Astrocyte (in vitro differentiated cells and primary cell): ENCODE measurements at regions not wholly inside any gene's neighbourhood (a gene's known extent, or its start where the extent isn't known, plus 50 kb on each side); places are given as distances from the start of the nearest gene placed in this dataset.

ENCODE experiments used
- DNase-seq: peaks from one replicate; pipeline ENCODE4 v3.0.0-alpha.2; 2010; ENCODE audit warnings: low read depth
- FAIRE-seq: peaks from 2 replicates; lab custom pipeline; 2011; peaks lifted over from hg19 to GRCh38; lab: Jason Lieb, UNC
- H2AFZ ChIP-seq: 2 replicates; pipeline ENCODE4 v1.6.0; 2012; ENCODE audit warnings: low read depth, low read length, inconsistent platforms
- H3K27ac ChIP-seq: 2 replicates; pipeline ENCODE4 v1.5.1; 2011; ENCODE audit warnings: low read depth, low read length, inconsistent platforms
- H3K27me3 ChIP-seq: 2 replicates; pipeline ENCODE4 v1.6.0; 2011; ENCODE audit warnings: low read length, inconsistent platforms; ENCODE audit not compliant: insufficient read depth
- H3K36me3 ChIP-seq: 2 replicates; pipeline ENCODE4 v1.5.1; 2011; ENCODE audit warnings: low read length, inconsistent platforms; ENCODE audit not compliant: insufficient read depth
- H3K4me1 ChIP-seq: 2 replicates; pipeline ENCODE4 v1.5.1; 2011; ENCODE audit warnings: low read length, inconsistent platforms; ENCODE audit not compliant: insufficient read depth
- H3K4me2 ChIP-seq: 2 replicates; pipeline ENCODE4 v1.6.0; 2012; ENCODE audit warnings: low read length, inconsistent platforms
- H3K4me3 ChIP-seq: 2 replicates; pipeline ENCODE4 v1.5.1; 2011; ENCODE audit warnings: low read depth, mild to moderate bottlenecking, low read length, inconsistent platforms; ENCODE audit not compliant: insufficient read depth
- H3K79me2 ChIP-seq: 2 replicates; pipeline ENCODE4 v1.6.0; 2012; ENCODE audit warnings: mild to moderate bottlenecking, low read length, inconsistent platforms; ENCODE audit not compliant: insufficient read depth
- H3K9ac ChIP-seq: 2 replicates; pipeline ENCODE4 v1.6.0; 2012; ENCODE audit warnings: mild to moderate bottlenecking, low read length, inconsistent platforms
- H3K9me3 ChIP-seq: 2 replicates; pipeline ENCODE4 v1.5.1; 2012; ENCODE audit warnings: low read depth, mild to moderate bottlenecking, low read length, inconsistent platforms; ENCODE audit not compliant: insufficient read depth
- H4K20me1 ChIP-seq: 2 replicates; pipeline ENCODE4 v1.6.0; 2012; ENCODE audit warnings: low read length, inconsistent platforms; ENCODE audit not compliant: insufficient read depth
- H3K27ac Mint-ChIP-seq: one replicate; pipeline ENCODE4 v1.8.0; 2021; ENCODE audit warnings: mild to moderate bottlenecking, mixed read lengths; ENCODE audit not compliant: unreplicated experiment
- H3K27me3 Mint-ChIP-seq: one replicate; pipeline ENCODE4 v1.8.0; 2021; ENCODE audit warnings: low read depth, mixed read lengths; ENCODE audit not compliant: unreplicated experiment
- H3K36me3 Mint-ChIP-seq: one replicate; pipeline ENCODE4 v1.8.0; 2021; ENCODE audit warnings: low read depth, mixed read lengths; ENCODE audit not compliant: unreplicated experiment
- H3K4me1 Mint-ChIP-seq: one replicate; pipeline ENCODE4 v1.8.0; 2021; ENCODE audit warnings: low read depth, mixed read lengths; ENCODE audit not compliant: unreplicated experiment
- H3K4me3 Mint-ChIP-seq: one replicate; pipeline ENCODE4 v1.8.0; 2021; ENCODE audit warnings: mild to moderate bottlenecking, moderate library complexity, mixed read lengths; ENCODE audit not compliant: unreplicated experiment
- H3K9me3 Mint-ChIP-seq: one replicate; pipeline ENCODE4 v1.8.0; 2021; ENCODE audit warnings: mild to moderate bottlenecking, mixed read lengths; ENCODE audit not compliant: unreplicated experiment
- EZH2 ChIP-seq: IDR thresholded peaks from 2 replicates; pipeline ENCODE4 v1.6.1; 2012; ENCODE audit warnings: mild to moderate bottlenecking, low read length, inconsistent platforms; ENCODE audit not compliant: insufficient read depth
- TF ChIP-seq, protein P1 (sequence below): IDR thresholded peaks from 2 replicates; pipeline ENCODE4 v1.5.1; 2011; ENCODE audit warnings: low read depth, mild to moderate bottlenecking, inconsistent platforms, low read length, moderate library complexity; ENCODE audit not compliant: insufficient read depth

DNA sequence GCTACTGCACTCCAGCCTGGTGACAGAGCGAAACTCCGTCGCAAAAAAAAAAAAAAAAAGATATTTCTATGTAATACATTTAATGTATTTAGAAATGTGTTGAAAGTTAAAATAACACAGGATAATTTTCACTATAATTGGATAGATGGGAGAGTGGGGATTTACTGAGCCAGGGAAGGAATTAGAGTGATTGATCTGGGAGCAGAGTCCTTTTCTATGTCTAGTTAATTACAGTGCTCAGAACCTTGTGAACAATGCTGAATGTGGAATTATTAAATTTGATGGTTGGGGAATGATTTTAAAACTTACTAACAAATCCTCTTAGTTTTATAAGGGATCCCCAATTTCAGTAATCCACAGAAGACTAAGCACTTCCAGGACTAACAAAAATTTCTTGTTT is 239.7 kb downstream of the CSNK1G3 start:
- Mint-ChIP-seq H3K9me3 (no peaks in the 10 kb centered on the region), H3K4me1 (peaks cover 33% of the 10 kb centered on the region), H3K27ac (peak overlapping the region; percentile 96), H3K36me3 (no peaks in the 10 kb centered on the region), H3K4me3 (no peak overlapping the region), H3K27me3 (no peaks in the 10 kb centered on the region)
- H3K4me1 ChIP-seq, result peaks cover 36% of the 10 kb centered on the region
- H3K9ac ChIP-seq, result no peak overlapping the region
- no peaks in the 10 kb centered on the region for H3K36me3 ChIP-seq
- FAIRE-seq, result no peak
- H3K27ac ChIP-seq, result peak overlapping the region; percentile 89
- TF ChIP-seq, protein P1, sequence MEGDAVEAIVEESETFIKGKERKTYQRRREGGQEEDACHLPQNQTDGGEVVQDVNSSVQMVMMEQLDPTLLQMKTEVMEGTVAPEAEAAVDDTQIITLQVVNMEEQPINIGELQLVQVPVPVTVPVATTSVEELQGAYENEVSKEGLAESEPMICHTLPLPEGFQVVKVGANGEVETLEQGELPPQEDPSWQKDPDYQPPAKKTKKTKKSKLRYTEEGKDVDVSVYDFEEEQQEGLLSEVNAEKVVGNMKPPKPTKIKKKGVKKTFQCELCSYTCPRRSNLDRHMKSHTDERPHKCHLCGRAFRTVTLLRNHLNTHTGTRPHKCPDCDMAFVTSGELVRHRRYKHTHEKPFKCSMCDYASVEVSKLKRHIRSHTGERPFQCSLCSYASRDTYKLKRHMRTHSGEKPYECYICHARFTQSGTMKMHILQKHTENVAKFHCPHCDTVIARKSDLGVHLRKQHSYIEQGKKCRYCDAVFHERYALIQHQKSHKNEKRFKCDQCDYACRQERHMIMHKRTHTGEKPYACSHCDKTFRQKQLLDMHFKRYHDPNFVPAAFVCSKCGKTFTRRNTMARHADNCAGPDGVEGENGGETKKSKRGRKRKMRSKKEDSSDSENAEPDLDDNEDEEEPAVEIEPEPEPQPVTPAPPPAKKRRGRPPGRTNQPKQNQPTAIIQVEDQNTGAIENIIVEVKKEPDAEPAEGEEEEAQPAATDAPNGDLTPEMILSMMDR, result no peak
- no peak for TF ChIP-seq EZH2
- no peaks in the 10 kb centered on the region for H3K79me2 ChIP-seq
- no peak overlapping the region for H3K4me3 ChIP-seq
- H4K20me1 ChIP-seq, result no peaks in the 10 kb centered on the region
- DNase-seq, result no peak
- H2AFZ ChIP-seq, result no peak overlapping the region
- H3K4me2 ChIP-seq, result no peak overlapping the region
- H3K9me3 ChIP-seq, result no peaks in the 10 kb centered on the region
- no peaks in the 10 kb centered on the region for H3K27me3 ChIP-seq

GRCh38 chr5:123748239-123748638 is 236.3 kb downstream of the CSNK1G3 start:
- no peaks in the 10 kb centered on the region for H3K9me3 Mint-ChIP-seq
- TF ChIP-seq, protein P1, result no peak
- TF ChIP-seq EZH2, result no peak
- no peak overlapping the region for H2AFZ ChIP-seq
- H3K4me2 ChIP-seq, result no peak overlapping the region
- H3K9ac ChIP-seq, result no peak overlapping the region
- peaks cover 10% of the 10 kb centered on the region for H3K4me1 ChIP-seq
- no peaks in the 10 kb centered on the region for H3K36me3 Mint-ChIP-seq
- no peaks in the 10 kb centered on the region for H3K27me3 Mint-ChIP-seq
- no peaks in the 10 kb centered on the region for H3K36me3 ChIP-seq
- no peak overlapping the region for H3K27ac Mint-ChIP-seq
- H3K27ac ChIP-seq, result no peak overlapping the region
- peaks cover 10% of the 10 kb centered on the region for H3K4me1 Mint-ChIP-seq
- no peak overlapping the region for H3K4me3 ChIP-seq
- DNase-seq (no peak), FAIRE-seq (no peak)
- H3K79me2 ChIP-seq, result no peaks in the 10 kb centered on the region
- H4K20me1 ChIP-seq, result no peaks in the 10 kb centered on the region
- H3K9me3 ChIP-seq, result no peaks in the 10 kb centered on the region
- H3K4me3 Mint-ChIP-seq, result no peak overlapping the region
- no peaks in the 10 kb centered on the region for H3K27me3 ChIP-seq

GRCh38 chr5:123746683-123747360 is 234.8 kb downstream of the CSNK1G3 start:
- Histone ChIP-seq H3K36me3 (no peaks in the 10 kb centered on the region), H3K27me3 (no peaks in the 10 kb centered on the region), H4K20me1 (no peaks in the 10 kb centered on the region), H3K4me2 (peak overlapping the region; percentile 7), H3K9ac (no peak overlapping the region), H3K79me2 (no peaks in the 10 kb centered on the region), H2AFZ (peak overlapping the region; percentile 30), H3K4me3 (no peak overlapping the region), H3K4me1 (no peaks in the 10 kb centered on the region), H3K27ac (no peak overlapping the region), H3K9me3 (no peaks in the 10 kb centered on the region)
- Mint-ChIP-seq H3K27ac (no peak overlapping the region), H3K9me3 (no peaks in the 10 kb centered on the region), H3K36me3 (no peaks in the 10 kb centered on the region), H3K27me3 (no peaks in the 10 kb centered on the region), H3K4me3 (no peak overlapping the region), H3K4me1 (no peaks in the 10 kb centered on the region)
- TF ChIP-seq, protein P1, result no peak
- TF ChIP-seq EZH2, result no peak
- FAIRE-seq, result no peak
- no peak for DNase-seq
